ENCODE measurements at regions not wholly inside any gene's neighbourhood (a gene's known extent, or its start where the extent isn't known, plus 50 kb on each side); places are given as distances from the start of the nearest gene placed in this dataset.

GRCh38 chr16:85385463-85386331, 227.4 kb upstream of the GSE1 start:
- TF ChIP-seq CTCF (conservative IDR thresholded peaks at IDR 0.05; ENCODE audit: low read length) (peak; percentile 27; the same call in 1 of the 2 replicates), EZH2phosphoT487 (IDR thresholded peaks at IDR 0.05; ENCODE audit: borderline replicate concordance) (no peak)

All from Loucy (cell line).